ENCODE measurements at regions not wholly inside any gene's neighbourhood (a gene's known extent, or its start where the extent isn't known, plus 50 kb on each side); places are given as distances from the start of the nearest gene placed in this dataset.

- Histone ChIP-seq H3K27ac (ENCODE audit: extremely low read length, insufficient read depth, low read length) (no peak overlapping the region), H3K4me3 (replicated peaks in 1 of 3; ENCODE audit: insufficient read depth in 1 of 3, low read depth in 2 of 3, low read length in 3 of 3) (no peak overlapping the region), H4K20me1 (ENCODE audit: insufficient read depth, low read length) (no peaks in the 10 kb centered on the region), H3K27me3 (ENCODE audit: control insufficient read depth in 1 of 2, insufficient read depth in 2 of 2, low read length in 2 of 2) (no peaks in the 10 kb centered on the region; a peak in 2 of 5 replicates), H3K79me2 (ENCODE audit: insufficient read depth, low read length) (no peaks in the 10 kb centered on the region), H3K4me1 (ENCODE audit: insufficient read depth, low read length) (peaks cover 17% of the 10 kb centered on the region), H3K9ac (ENCODE audit: insufficient read depth, low read depth, low read length) (no peak overlapping the region), H3K9me3 (ENCODE audit: low read length) (peaks cover 5% of the 10 kb centered on the region; the same call in 1 of the 2 replicates), H2AFZ (ENCODE audit: low read length) (no peak overlapping the region), H3K4me2 (ENCODE audit: low read depth, low read length) (no peak overlapping the region), H3K36me3 (replicated peaks in 1 of 2; ENCODE audit: control insufficient read depth in 1 of 2, insufficient read depth in 2 of 2, low read length in 2 of 2) (no peaks in the 10 kb centered on the region)
- CTCF ChIA-PET (ENCODE audit: low intra/inter-chr PET ratio, low total read pairs) = no interaction called here
- FAIRE-seq (no peak), ATAC-seq (no peak), DNase-seq (ENCODE audit: low spot score) (no peak)
- 38% methylated on average over 6 of the region's 6 CpGs for WGBS (ENCODE audit: low lambda C conversion rate)
- TF ChIP-seq BCLAF1 (IDR thresholded peaks at IDR 0.05) = no peak
- no peak for TF ChIP-seq FIP1L1 (IDR thresholded peaks at IDR 0.05; ENCODE audit: borderline replicate concordance, insufficient read depth, low read depth, low read length)
- TF ChIP-seq ZNF264 (CRISPR knock-in tag; IDR thresholded peaks at IDR 0.05) = no peak
- TF ChIP-seq, protein P1, sequence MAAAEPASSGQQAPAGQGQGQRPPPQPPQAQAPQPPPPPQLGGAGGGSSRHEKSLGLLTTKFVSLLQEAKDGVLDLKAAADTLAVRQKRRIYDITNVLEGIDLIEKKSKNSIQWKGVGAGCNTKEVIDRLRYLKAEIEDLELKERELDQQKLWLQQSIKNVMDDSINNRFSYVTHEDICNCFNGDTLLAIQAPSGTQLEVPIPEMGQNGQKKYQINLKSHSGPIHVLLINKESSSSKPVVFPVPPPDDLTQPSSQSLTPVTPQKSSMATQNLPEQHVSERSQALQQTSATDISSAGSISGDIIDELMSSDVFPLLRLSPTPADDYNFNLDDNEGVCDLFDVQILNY (CRISPR knock-in tag; conservative IDR thresholded peaks at IDR 0.05) = no peak
- TF ChIP-seq, protein P2, sequence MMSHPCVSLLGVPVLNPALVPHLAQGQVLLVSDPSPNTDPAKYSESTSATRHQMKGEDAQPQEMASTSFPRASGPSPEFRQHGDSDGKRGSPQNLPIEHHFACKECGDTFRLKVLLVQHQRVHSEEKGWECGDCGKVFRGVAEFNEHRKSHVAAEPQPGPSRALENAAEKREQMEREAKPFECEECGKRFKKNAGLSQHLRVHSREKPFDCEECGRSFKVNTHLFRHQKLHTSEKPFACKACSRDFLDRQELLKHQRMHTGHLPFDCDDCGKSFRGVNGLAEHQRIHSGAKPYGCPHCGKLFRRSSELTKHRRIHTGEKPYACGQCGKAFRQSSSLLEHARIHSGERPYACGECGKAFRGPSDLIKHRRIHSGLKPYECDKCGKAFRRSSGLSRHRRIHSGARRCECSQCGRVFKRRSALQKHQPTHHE (CRISPR knock-in tag; IDR thresholded peaks at IDR 0.05; ENCODE audit: borderline replicate concordance) = no peak
- TF ChIP-seq ZNF768 (CRISPR knock-in tag; IDR thresholded peaks at IDR 0.05) = peak; percentile 12; the same call in 1 of the 2 replicates
- no peak for TF ChIP-seq FOXP4 (CRISPR knock-in tag; IDR thresholded peaks at IDR 0.05)
- TF ChIP-seq ZNF879 (CRISPR knock-in tag; IDR thresholded peaks at IDR 0.05) = no peak
- TF ChIP-seq, protein P3, sequence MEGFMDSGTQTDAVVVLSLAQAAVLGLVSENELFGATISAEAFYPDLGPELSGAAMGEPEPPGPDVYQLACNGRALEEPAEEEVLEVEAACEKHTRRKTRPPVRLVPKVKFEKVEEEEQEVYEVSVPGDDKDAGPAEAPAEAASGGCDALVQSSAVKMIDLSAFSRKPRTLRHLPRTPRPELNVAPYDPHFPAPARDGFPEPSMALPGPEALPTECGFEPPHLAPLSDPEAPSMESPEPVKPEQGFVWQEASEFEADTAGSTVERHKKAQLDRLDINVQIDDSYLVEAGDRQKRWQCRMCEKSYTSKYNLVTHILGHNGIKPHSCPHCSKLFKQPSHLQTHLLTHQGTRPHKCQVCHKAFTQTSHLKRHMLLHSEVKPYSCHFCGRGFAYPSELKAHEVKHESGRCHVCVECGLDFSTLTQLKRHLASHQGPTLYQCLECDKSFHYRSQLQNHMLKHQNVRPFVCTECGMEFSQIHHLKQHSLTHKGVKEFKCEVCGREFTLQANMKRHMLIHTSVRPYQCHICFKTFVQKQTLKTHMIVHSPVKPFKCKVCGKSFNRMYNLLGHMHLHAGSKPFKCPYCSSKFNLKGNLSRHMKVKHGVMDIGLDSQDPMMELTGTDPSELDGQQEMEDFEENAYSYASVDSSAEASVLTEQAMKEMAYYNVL (CRISPR knock-in tag; IDR thresholded peaks at IDR 0.05; ENCODE audit: borderline replicate concordance) = no peak
- intact Hi-C loops (cut with micrococcal nuclease; ENCODE audit: unreplicated experiment) (no loop called here), in situ Hi-C loops (cut with HindIII; ENCODE audit: extremely low pct_ligation_motif_present, low pct_unique_long_range_greater_than_20kb) (no loop called here)
- BruUV-seq (replicated peaks) = no TSS peak
- POLR2A ChIA-PET = no interaction called here
Observed at GRCh38 chr5:14004598-14005394, 60.3 kb upstream of the DNAH5 start.

Data from HepG2 (cell line).